SK-N-MC (cell line): ENCODE measurements at regions not wholly inside any gene's neighbourhood (a gene's known extent, or its start where the extent isn't known, plus 50 kb on each side); places are given as distances from the start of the nearest gene placed in this dataset.

Experiments used
- DNase-seq: peaks from one replicate; pipeline ENCODE4 v3.0.0-alpha.2; 2011; ENCODE audit warnings: low read depth, low spot score
- H3K27ac ChIP-seq: fragments of 200-600 bp; sonication (generic); 2 replicates; pipeline ENCODE4 v1.5.1; 2016; ENCODE audit warnings: mixed run types
- H3K36me3 ChIP-seq: fragments of 200-600 bp; sonication (generic); 2 replicates; pipeline ENCODE4 v1.6.1; 2017; ENCODE audit warnings: antibody characterized with exemption, low read length, mixed read lengths; ENCODE audit not compliant: insufficient read depth
- H3K4me3 ChIP-seq: fragments of 200-600 bp; sonication (generic); 2 replicates; pipeline ENCODE4 v1.5.1; 2016
- H3K9ac ChIP-seq: fragments of 200-600 bp; sonication (generic); 2 replicates; pipeline ENCODE4 v1.8.0; 2017; ENCODE audit warnings: mixed run types, mixed read lengths; ENCODE audit not compliant: insufficient read length
- H3K9me3 ChIP-seq: fragments of 200-600 bp; sonication (generic); 2 replicates; pipeline ENCODE4 v1.6.1; 2017; ENCODE audit warnings: low read depth, mild to moderate bottlenecking, antibody characterized with exemption, low read length, moderate library complexity, mixed read lengths
- EZH2 ChIP-seq: fragments of 200-600 bp; sonication (generic); IDR thresholded peaks from one replicate; pipeline ENCODE4 v1.6.1; 2017; ENCODE audit warnings: antibody characterized with exemption
- FOXP2 ChIP-seq: optimal IDR thresholded peaks from 2 replicates; pipeline ENCODE3; 2011; ENCODE audit warnings: mild to moderate bottlenecking, moderate library complexity; ENCODE audit not compliant: insufficient read depth; ENCODE audit errors: extremely low read length, control extremely low read depth
- POLR2AphosphoS5 ChIP-seq: IDR thresholded peaks from 2 replicates; pipeline ENCODE4 v1.6.1; 2012; ENCODE audit warnings: mild to moderate bottlenecking, low read depth, low read length, borderline replicate concordance

- DNase-seq, result no peak
- H3K9me3 ChIP-seq, result no peaks in the 10 kb centered on the region; the same call in 1 of the 2 replicates
- no peak for TF ChIP-seq POLR2AphosphoS5
- TF ChIP-seq FOXP2, result no peak
- no peak for TF ChIP-seq EZH2
- no peak overlapping the region for H3K4me3 ChIP-seq
- no peak overlapping the region for H3K27ac ChIP-seq
- H3K9ac ChIP-seq, result no peak overlapping the region
- no peaks in the 10 kb centered on the region for H3K36me3 ChIP-seq
These were observed 165.4 kb upstream of the AGTR1 start for GRCh38 chr3:148532326-148532725.

GRCh38 chr3:148532774-148533173 lies 164.9 kb upstream of the AGTR1 start:
- Histone ChIP-seq H3K27ac (no peak overlapping the region), H3K36me3 (no peaks in the 10 kb centered on the region), H3K9ac (no peak overlapping the region), H3K9me3 (no peaks in the 10 kb centered on the region; the same call in 1 of the 2 replicates), H3K4me3 (no peak overlapping the region)
- TF ChIP-seq FOXP2, result no peak
- no peak for TF ChIP-seq POLR2AphosphoS5
- no peak for TF ChIP-seq EZH2
- no peak for DNase-seq

- TF ChIP-seq EZH2 (no peak), POLR2AphosphoS5 (no peak), FOXP2 (no peak)
- H3K27ac ChIP-seq, result no peak overlapping the region
- no peak for DNase-seq
- no peaks in the 10 kb centered on the region for H3K9me3 ChIP-seq
- no peak overlapping the region for H3K4me3 ChIP-seq
- H3K9ac ChIP-seq, result no peak overlapping the region
- no peaks in the 10 kb centered on the region for H3K36me3 ChIP-seq
These were observed 163.4 kb upstream of the AGTR1 start for GRCh38 chr3:148534089-148534988.

GRCh38 chr3:148535001-148535400 lies 162.7 kb upstream of the AGTR1 start:
- no peak for DNase-seq
- H3K27ac ChIP-seq, result no peak overlapping the region
- TF ChIP-seq POLR2AphosphoS5 (no peak), EZH2 (no peak), FOXP2 (no peak)

GRCh38 chr3:148540266-148540665 lies 157.4 kb upstream of the AGTR1 start:
- no peak for DNase-seq
- Histone ChIP-seq H3K36me3 (no peaks in the 10 kb centered on the region), H3K9me3 (no peaks in the 10 kb centered on the region), H3K4me3 (no peak overlapping the region), H3K9ac (no peak overlapping the region), H3K27ac (no peak overlapping the region)
- no peak for TF ChIP-seq FOXP2
- no peak for TF ChIP-seq POLR2AphosphoS5
- TF ChIP-seq EZH2, result no peak

More at GRCh38 chr3:148535001-148535400, 162.7 kb upstream of the AGTR1 start:
- Histone ChIP-seq H3K36me3 (no peaks in the 10 kb centered on the region), H3K9me3 (no peaks in the 10 kb centered on the region), H3K9ac (no peak overlapping the region), H3K4me3 (no peak overlapping the region)

GRCh38 chr3:148540851-148541250 lies 156.9 kb upstream of the AGTR1 start:
- TF ChIP-seq FOXP2 (no peak), POLR2AphosphoS5 (no peak)
- Histone ChIP-seq H3K4me3 (no peak overlapping the region), H3K9ac (no peak overlapping the region), H3K36me3 (no peaks in the 10 kb centered on the region), H3K9me3 (no peaks in the 10 kb centered on the region), H3K27ac (no peak overlapping the region)
- no peak for DNase-seq

- no peaks in the 10 kb centered on the region for H3K36me3 ChIP-seq
- DNase-seq, result no peak
- H3K9ac ChIP-seq, result no peak overlapping the region
- no peaks in the 10 kb centered on the region for H3K9me3 ChIP-seq
- H3K4me3 ChIP-seq, result no peak overlapping the region
- no peak overlapping the region for H3K27ac ChIP-seq
- no peak for TF ChIP-seq FOXP2
- no peak for TF ChIP-seq POLR2AphosphoS5
- TF ChIP-seq EZH2, result no peak
These were observed 150.7 kb upstream of the AGTR1 start for GRCh38 chr3:148546959-148547358.

GRCh38 chr3:148551767-148552260 lies 145.9 kb upstream of the AGTR1 start:
- H3K9ac ChIP-seq, result no peak overlapping the region
- no peak overlapping the region for H3K27ac ChIP-seq
- TF ChIP-seq FOXP2, result no peak
- no peak for TF ChIP-seq EZH2
- no peak for TF ChIP-seq POLR2AphosphoS5
- no peaks in the 10 kb centered on the region for H3K36me3 ChIP-seq
- no peaks in the 10 kb centered on the region for H3K9me3 ChIP-seq
- H3K4me3 ChIP-seq, result no peak overlapping the region
- DNase-seq, result no peak
